ENCODE measurements at regions not wholly inside any gene's neighbourhood (a gene's known extent, or its start where the extent isn't known, plus 50 kb on each side); places are given as distances from the start of the nearest gene placed in this dataset.

DNA sequence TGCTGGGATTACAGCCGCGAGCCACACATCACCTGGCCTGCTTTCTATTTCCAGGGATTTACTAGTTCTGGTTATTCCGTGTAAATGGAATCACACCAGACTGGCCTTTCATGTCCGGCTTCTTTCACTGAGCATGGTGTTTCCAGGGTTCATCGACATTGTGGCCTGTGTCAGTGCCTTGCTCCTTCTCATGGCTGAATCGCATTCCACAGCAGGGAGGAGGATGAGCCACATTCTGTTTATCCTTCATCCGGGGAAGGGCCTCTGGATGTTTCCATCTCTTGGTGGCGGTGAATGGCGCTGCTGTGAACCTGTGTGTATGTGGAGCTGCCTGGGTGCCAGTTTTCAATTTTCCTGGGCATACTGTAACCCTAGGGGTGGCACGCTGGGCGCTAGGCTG, 58.7 kb upstream of the RNU6ATAC start:
- no peak overlapping the region for H3K4me3 ChIP-seq (ENCODE audit: low read depth, low read length)
- TF ChIP-seq, protein P1, sequence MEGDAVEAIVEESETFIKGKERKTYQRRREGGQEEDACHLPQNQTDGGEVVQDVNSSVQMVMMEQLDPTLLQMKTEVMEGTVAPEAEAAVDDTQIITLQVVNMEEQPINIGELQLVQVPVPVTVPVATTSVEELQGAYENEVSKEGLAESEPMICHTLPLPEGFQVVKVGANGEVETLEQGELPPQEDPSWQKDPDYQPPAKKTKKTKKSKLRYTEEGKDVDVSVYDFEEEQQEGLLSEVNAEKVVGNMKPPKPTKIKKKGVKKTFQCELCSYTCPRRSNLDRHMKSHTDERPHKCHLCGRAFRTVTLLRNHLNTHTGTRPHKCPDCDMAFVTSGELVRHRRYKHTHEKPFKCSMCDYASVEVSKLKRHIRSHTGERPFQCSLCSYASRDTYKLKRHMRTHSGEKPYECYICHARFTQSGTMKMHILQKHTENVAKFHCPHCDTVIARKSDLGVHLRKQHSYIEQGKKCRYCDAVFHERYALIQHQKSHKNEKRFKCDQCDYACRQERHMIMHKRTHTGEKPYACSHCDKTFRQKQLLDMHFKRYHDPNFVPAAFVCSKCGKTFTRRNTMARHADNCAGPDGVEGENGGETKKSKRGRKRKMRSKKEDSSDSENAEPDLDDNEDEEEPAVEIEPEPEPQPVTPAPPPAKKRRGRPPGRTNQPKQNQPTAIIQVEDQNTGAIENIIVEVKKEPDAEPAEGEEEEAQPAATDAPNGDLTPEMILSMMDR (conservative IDR thresholded peaks at IDR 0.05; ENCODE audit: low read depth, low read length): no peak
- DNase-seq (ENCODE audit: low read depth): peak; percentile 34

DNA sequence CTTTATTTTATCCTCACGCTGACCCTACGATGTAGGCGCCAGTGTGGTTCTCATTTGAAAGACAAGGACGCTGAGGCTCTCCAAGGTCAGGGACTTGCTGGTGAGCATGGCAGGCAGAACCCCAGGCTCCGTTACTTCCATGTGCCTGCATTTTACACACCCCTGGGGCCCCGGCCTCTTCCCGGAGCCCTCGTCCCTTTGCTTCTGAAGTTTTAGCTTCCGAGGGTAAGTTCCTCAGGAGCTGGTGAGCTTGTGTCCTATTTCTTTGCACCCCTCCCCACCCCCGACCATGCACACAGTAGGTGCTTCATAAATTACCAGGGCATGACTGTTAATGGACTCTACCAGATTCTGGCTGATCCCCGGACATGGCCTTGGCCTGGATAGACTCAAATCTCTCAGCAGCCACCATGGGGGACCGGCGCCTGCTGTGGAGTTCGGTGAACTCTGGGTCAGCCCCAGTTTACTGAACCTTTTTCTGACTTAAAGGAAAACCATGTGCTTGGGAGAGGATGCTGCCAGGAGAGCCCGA, 59.3 kb upstream of the RNU6ATAC start:
- no peak overlapping the region for H3K4me3 ChIP-seq (ENCODE audit: low read depth, low read length)
- peak; percentile 44 for DNase-seq (ENCODE audit: low read depth)
- TF ChIP-seq, protein P1 (conservative IDR thresholded peaks at IDR 0.05; ENCODE audit: low read depth, low read length): no peak

DNA sequence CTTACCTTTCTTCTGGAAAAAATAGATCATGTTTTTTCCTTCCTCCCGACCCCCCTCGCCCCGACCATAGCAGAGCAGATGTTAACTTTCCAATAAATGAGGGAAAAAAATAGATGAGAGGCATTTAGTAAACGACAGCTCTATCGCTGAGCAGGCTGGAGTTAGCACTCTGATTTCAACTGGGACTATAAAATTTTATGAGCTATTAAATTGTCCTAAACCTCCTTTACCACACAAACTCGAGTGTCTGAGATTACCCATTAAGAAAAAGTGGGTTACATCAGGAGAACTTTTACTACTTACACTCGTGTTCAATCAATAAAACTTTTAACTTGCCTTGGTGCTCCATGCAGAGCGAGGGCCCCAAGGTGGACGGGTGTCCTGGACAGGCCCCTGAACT, 59.8 kb upstream of the RNU6ATAC start:
- DNase-seq (ENCODE audit: low read depth): no peak
- H3K4me3 ChIP-seq (ENCODE audit: low read depth, low read length): no peak overlapping the region
- TF ChIP-seq, protein P1 (conservative IDR thresholded peaks at IDR 0.05; ENCODE audit: low read depth, low read length): no peak

DNA sequence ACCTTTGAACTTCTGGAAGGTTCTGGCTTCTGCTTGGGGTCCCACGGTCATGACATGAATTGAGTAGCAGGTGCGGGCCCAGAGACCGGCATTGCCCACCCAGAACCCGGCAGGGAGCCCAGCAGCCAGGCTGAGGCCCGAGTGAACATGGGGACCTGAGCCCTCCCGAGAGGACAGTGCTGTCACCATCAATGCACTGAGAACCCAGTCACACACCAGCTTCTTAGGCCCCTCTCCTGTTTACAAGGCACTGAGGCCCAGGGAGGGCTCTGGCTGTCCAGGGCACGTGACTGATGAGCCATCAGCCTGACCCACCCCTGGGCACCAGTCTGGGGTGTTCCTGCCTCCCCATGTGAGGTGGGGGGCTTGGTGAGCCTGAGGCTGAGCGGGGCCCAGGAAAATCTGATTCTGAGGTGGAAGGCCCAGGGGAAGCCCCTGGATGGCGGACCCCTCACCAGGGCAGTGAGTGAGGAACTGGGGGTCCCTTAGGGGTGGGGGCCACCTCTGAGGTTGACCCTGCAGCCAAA, 60.3 kb upstream of the RNU6ATAC start:
- TF ChIP-seq, protein P1 (conservative IDR thresholded peaks at IDR 0.05; ENCODE audit: low read depth, low read length): no peak
- H3K4me3 ChIP-seq (ENCODE audit: low read depth, low read length): no peak overlapping the region
- DNase-seq (ENCODE audit: low read depth): no peak

DNA sequence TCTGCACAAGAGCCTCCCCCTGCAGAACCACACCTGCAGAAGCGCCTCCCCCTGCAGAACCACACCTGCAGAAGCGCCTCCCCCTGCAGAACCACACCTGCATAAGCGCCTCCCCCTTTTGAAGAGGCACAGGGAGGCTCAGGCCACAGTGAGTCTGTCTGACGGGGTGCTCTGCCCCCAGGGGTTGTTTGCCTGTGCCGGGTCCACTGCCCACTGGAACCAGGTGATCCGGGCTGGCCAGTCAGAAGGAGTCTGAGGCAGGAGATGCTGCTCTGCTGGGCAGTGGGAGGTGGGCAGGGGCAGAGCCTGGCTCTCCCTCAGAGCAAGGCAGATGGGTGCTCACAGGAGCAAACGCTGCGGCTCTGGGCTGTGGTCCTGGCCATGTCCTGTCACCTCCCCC, 60.8 kb upstream of the RNU6ATAC start:
- no peak for DNase-seq (ENCODE audit: low read depth)
- TF ChIP-seq, protein P1 (conservative IDR thresholded peaks at IDR 0.05; ENCODE audit: low read depth, low read length): no peak

DNA sequence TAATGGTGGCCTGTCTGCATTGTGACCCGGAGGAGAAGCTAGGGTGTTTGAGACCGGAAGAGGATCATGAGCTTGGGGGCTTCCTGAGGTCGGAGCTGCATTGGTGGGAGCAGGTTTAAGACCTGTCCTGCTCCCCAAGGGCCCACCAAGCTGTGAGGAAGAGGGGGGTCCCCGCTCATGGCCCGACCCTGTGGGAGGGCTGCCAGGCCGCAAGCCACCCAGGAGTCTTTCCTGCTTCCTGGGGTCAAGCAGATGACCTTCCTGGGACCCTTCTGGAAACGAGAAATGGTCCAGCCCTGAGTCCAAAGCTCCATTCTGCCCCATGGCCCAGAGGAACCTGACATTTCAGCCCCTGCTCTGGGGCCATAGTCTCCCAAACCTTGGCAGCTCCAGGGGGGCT, 61.5 kb upstream of the RNU6ATAC start:
- DNase-seq (ENCODE audit: low read depth): no peak
- TF ChIP-seq, protein P1 (conservative IDR thresholded peaks at IDR 0.05; ENCODE audit: low read depth, low read length): no peak
- H3K4me3 ChIP-seq (ENCODE audit: low read depth, low read length): no peak overlapping the region

More for the DNA sequence above, 60.8 kb upstream of the RNU6ATAC start:
- H3K4me3 ChIP-seq (ENCODE audit: low read depth, low read length): no peak overlapping the region

DNA sequence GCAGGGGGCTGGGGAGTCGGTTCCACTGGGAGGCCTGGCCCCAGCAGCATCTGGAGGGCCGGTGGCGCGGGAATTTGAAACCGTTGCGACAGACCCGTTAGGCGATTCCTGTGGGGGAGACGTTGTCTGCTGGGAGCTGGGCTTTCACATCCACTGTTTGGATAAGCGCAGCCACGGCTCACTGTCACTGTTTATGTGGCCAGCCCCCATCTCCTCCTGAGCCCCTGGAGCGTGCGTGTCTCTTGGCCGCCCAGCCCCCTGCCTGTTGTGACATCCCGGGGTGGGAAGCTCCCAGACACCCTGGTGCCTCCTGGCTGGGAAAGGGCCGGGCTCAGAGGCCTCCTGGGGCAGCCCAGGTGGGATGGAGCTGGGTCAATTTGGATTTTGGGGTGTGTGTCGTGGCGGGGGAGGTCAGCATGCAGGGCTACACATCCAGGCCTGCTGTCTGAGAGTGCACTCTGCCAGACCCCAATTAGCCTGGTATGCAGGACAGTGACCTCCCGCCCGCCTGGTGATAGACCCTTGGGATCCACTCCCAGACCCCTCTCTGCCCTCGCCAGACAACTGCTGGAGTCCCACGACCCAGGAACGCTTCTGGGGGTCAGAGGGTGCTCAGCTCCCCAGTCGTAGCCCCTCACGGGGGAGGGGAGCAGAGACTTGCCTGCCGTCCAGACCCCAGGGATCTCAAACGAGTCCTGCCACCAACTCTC, 62.0 kb upstream of the RNU6ATAC start:
- peak; percentile 84 for DNase-seq (ENCODE audit: low read depth)
- no peak overlapping the region for H3K4me3 ChIP-seq (ENCODE audit: low read depth, low read length)

More for the DNA sequence above, 62.0 kb upstream of the RNU6ATAC start:
- TF ChIP-seq, protein P1 (conservative IDR thresholded peaks at IDR 0.05; ENCODE audit: low read depth, low read length): no peak
